Neuron (in vitro differentiated cells): ENCODE measurements at regions not wholly inside any gene's neighbourhood (a gene's known extent, or its start where the extent isn't known, plus 50 kb on each side); places are given as distances from the start of the nearest gene placed in this dataset.

Experiments
- H2AFZ ChIP-seq: one replicate; pipeline ENCODE4 v1.6.1; 2013; ENCODE audit warnings: low read depth, mild to moderate bottlenecking, inconsistent platforms, low read length, moderate library complexity
- H3K27me3 ChIP-seq: one replicate; pipeline ENCODE4 v1.6.1; 2013; ENCODE audit warnings: low read length; ENCODE audit not compliant: insufficient read depth
- H3K36me3 ChIP-seq: one replicate; pipeline ENCODE4 v1.6.1; 2013; ENCODE audit warnings: low read length; ENCODE audit not compliant: insufficient read depth
- H3K4me1 ChIP-seq: one replicate; pipeline ENCODE4 v1.6.1; 2013; ENCODE audit warnings: low read length; ENCODE audit not compliant: insufficient read depth
- H3K4me3 ChIP-seq: 2 replicates; pipeline ENCODE4 v1.5.1; 2013; ENCODE audit warnings: mild to moderate bottlenecking, low read length, moderate library complexity
- H3K9me3 ChIP-seq: one replicate; pipeline ENCODE4 v1.6.1; 2013; ENCODE audit warnings: low read length

DNA sequence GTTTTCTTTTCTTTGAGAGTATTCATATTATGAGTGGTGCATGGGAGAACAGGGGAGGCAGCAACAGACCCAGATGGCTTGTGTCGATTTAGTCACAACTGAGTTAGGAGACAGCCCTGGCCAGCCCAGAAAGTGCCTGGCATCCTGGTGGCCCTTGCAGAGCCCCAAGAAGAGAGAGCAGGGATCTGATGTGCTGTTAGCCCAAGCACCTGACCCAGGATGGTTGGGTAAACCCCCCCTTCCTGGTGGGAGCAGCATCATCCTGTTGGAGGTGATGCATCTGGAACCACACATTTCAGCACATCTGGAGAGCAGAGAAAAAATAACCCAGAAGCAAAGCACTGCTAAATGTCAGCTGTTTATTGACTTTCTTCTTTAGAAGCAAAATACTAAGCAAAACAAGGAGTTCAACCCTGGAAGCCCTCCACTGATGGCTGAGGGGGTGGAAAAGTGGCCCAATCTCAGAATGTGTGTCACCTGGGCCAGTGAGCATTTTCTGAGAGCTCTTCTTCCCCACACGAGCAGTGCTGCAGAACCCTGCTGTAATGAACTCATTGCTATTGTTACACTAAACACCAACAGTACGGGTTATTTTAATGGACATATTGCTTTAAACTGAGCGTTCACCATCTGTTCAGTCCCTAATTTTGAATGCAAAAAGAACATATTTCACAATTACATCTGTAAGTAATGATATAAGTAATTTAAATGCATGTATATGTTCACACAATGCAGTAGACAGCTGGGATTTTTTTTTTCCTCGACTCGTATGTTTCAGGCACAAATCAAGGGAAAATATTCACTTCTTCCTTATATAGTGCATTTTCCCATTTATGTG is 100.6 kb upstream of the SMIM21 start:
- H3K36me3 ChIP-seq: no peaks in the 10 kb centered on the region

DNA sequence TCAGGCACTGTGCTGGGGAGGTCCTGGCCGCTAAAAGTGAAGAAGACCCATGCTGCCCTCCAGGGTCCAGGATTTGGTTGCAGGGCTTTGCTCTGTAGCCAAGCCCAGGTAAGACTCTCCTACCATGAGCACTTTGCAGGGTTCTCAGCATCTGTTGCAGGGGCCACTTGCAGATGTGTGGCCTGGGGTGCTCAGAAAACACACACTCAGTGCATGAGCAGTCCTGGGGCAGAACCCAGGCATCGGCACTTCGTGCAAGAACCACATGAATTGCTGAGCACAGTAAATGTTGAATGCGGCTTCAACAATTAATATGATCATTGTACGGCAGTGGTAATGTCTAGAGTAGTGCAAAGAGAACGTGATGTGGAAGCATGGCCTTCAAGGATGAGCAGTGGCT is 98.5 kb upstream of the SMIM21 start:
- H3K27me3 ChIP-seq: no peaks in the 10 kb centered on the region
- no peaks in the 10 kb centered on the region for H3K4me1 ChIP-seq
- H3K4me3 ChIP-seq: no peak overlapping the region
- no peak overlapping the region for H2AFZ ChIP-seq
- no peaks in the 10 kb centered on the region for H3K9me3 ChIP-seq
- no peaks in the 10 kb centered on the region for H3K36me3 ChIP-seq

More for the DNA sequence above, 100.6 kb upstream of the SMIM21 start:
- Histone ChIP-seq H3K4me1 (no peaks in the 10 kb centered on the region), H3K27me3 (no peaks in the 10 kb centered on the region), H2AFZ (no peak overlapping the region), H3K4me3 (no peak overlapping the region), H3K9me3 (no peaks in the 10 kb centered on the region)

DNA sequence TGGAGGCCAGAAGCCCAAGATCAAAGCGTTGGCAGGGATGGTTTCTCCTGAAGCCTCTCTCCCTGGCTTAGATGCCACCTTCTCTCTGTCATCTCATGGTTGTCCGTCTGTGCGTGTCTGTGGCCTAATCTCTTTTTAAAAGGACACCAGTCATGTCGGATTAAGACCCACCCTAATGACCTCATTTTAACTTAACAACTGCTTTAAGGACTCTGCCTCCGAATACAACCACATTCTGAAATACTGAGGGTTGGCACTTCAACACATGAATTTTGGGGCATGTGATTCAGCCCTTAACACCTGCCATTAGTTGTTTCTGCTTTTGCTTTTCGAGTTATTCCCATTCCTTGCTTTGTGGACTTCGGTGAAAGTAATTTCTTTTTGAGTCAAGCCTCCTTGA is 97.8 kb upstream of the SMIM21 start:
- Histone ChIP-seq H3K36me3 (no peaks in the 10 kb centered on the region), H3K27me3 (no peaks in the 10 kb centered on the region), H2AFZ (no peak overlapping the region), H3K4me1 (no peaks in the 10 kb centered on the region), H3K4me3 (no peak overlapping the region), H3K9me3 (no peaks in the 10 kb centered on the region)

DNA sequence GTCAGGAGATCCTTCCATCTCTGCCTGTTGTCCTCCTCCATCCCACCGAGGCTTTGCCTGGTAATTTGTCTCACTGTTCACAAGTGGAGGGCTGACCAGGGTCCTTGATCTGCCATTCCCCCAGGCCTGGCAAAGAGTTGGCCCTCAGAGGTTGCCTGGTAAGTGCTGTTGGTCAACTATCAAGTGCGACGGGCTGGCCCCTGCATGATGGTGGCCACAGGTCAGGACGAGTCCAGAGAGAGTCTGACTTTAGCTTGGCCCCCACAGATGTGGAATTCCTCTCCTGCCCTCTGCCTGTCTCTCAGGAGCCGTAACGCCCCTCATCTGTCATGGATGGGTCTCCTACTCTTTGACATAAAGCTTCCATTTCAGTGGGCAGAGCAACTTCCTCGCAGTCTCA is 97.3 kb upstream of the SMIM21 start:
- Histone ChIP-seq H3K4me3 (no peak overlapping the region), H3K9me3 (no peaks in the 10 kb centered on the region)

DNA sequence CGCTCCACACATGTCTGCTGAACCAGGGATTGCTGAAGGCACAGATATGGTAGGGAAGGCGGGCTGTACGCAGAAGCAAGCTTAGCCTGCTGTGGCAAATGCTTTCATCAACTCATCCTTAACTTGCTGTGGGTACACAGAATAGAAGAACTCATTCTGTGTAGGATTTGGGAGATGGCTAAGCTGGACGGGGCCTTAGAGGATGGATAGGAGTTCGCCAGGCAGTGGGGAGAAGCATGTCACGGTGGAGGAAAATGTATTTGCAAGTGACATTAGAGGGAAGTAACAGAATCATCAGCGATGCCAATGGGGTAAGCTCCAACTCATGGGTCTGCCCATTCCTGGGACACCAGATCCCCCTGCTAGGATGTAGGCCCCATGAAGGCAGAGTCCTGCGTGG is 96.7 kb upstream of the SMIM21 start:
- H3K36me3 ChIP-seq: no peaks in the 10 kb centered on the region
- H3K4me3 ChIP-seq: no peak overlapping the region
- H3K9me3 ChIP-seq: no peaks in the 10 kb centered on the region
- H3K27me3 ChIP-seq: no peaks in the 10 kb centered on the region
- no peak overlapping the region for H2AFZ ChIP-seq
- H3K4me1 ChIP-seq: no peaks in the 10 kb centered on the region

More for the DNA sequence above, 97.3 kb upstream of the SMIM21 start:
- no peaks in the 10 kb centered on the region for H3K4me1 ChIP-seq
- H2AFZ ChIP-seq: no peak overlapping the region
- no peaks in the 10 kb centered on the region for H3K27me3 ChIP-seq
- H3K36me3 ChIP-seq: no peaks in the 10 kb centered on the region

DNA sequence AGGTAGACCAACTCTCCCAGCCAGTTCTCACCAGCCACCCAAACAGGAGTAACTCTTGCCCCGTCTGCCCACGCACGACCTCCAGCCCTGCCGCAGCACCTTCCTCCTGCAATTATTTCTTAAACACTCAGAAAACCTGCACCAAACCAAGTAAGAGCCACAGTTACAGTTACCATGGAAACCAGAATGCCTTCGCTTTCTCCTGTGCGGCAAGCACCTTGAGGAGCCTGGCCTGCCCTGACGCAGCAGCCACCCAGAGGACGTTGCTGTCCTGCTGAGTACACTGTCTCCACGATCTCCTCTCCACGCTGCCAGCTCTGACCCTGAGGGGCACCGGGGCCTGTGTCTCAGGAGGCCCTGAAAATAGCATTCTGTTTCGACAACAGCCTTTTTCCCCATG is 94.3 kb upstream of the SMIM21 start:
- Histone ChIP-seq H3K36me3 (no peaks in the 10 kb centered on the region), H3K4me1 (no peaks in the 10 kb centered on the region), H2AFZ (no peak overlapping the region), H3K9me3 (no peaks in the 10 kb centered on the region), H3K27me3 (no peaks in the 10 kb centered on the region), H3K4me3 (no peak overlapping the region)

DNA sequence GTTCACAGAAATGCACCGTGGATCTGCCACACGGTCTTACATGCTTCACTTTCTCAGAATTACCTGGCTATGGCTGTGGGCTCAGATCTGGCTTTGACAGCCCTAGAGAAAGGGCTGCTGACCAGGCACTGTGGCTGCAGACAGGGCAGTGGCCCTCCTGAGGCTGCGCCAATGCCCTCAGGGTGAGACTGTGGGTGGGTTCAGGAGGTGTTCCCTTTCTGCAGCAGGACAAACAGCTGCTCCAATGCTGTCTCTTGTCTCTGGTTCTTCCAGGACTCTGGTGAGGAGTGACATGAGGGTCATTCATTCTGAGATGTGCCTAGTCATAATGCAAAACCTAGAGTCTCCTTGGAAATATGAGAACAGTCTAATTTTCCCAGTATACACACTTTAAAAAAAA is 90.5 kb upstream of the SMIM21 start:
- no peaks in the 10 kb centered on the region for H3K27me3 ChIP-seq
- no peak overlapping the region for H3K4me3 ChIP-seq
- no peaks in the 10 kb centered on the region for H3K9me3 ChIP-seq
- no peaks in the 10 kb centered on the region for H3K4me1 ChIP-seq
- H2AFZ ChIP-seq: no peak overlapping the region
- H3K36me3 ChIP-seq: no peaks in the 10 kb centered on the region

DNA sequence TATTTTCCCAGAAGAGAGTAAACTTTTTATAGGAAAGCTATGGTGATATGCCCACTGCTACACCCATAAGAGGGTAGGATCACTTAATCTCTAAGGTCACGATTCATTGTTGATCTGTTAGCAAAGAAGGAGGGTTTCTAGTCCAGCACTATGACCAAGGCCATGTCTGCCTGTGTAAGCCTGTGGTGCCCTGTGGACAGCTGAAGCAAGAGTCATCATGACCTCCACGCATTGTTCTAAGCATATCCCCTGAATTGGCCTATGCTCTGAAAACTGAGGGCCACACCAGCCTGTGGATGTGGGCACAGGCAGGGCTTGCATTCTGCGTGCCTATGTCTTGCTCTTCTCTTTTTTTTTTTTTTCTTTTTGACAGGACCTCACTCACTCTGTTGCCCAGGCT is 89.8 kb upstream of the SMIM21 start:
- no peak overlapping the region for H2AFZ ChIP-seq
- no peaks in the 10 kb centered on the region for H3K4me1 ChIP-seq
- no peaks in the 10 kb centered on the region for H3K36me3 ChIP-seq

DNA sequence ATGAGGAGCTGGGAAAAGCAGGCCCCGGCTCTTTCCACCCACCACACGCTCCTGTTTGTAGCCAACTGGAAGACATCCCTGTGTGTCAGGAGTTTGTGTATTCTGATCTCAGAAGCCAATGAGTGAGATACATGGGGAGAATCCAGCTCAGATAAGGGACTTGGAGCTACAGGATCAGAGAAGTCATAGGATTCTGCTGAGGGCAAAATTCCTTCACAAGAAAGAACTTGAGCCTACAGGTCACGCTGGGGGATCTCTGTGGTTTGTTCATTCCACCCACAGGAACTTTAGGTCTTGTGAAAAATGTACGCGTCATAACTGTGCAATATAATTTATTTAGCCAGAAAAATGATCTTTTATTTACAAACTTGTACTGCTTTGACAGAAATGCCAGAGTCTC is 80.1 kb upstream of the SMIM21 start:
- H3K27me3 ChIP-seq: no peaks in the 10 kb centered on the region
- H3K4me1 ChIP-seq: no peaks in the 10 kb centered on the region
- H3K36me3 ChIP-seq: no peaks in the 10 kb centered on the region
- no peak overlapping the region for H2AFZ ChIP-seq
- no peak overlapping the region for H3K4me3 ChIP-seq
- no peaks in the 10 kb centered on the region for H3K9me3 ChIP-seq

More for the DNA sequence above, 89.8 kb upstream of the SMIM21 start:
- no peak overlapping the region for H3K4me3 ChIP-seq
- no peaks in the 10 kb centered on the region for H3K9me3 ChIP-seq
- H3K27me3 ChIP-seq: no peaks in the 10 kb centered on the region

DNA sequence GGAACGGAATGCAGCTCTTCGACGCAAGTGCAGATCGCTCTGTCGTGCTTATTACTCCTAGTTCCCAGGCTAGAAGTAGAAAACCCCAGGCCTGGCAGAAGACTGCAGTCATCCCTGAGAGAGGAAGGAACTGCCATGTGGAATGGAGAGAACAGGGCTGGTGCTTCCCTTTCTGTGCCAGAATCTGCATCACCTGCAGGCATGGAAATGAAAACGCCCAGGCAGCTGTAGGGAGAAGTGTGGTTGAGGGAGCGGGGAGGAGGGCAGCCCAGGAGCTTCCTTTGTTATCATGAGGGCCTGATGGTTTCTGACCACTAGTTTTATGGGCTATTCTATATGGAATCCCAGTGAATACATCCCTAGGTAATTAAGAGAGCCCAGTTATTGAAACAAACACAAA is 79.4 kb upstream of the SMIM21 start:
- Histone ChIP-seq H3K4me1 (no peaks in the 10 kb centered on the region), H2AFZ (no peak overlapping the region), H3K4me3 (no peak overlapping the region), H3K27me3 (no peaks in the 10 kb centered on the region), H3K9me3 (no peaks in the 10 kb centered on the region), H3K36me3 (no peaks in the 10 kb centered on the region)

DNA sequence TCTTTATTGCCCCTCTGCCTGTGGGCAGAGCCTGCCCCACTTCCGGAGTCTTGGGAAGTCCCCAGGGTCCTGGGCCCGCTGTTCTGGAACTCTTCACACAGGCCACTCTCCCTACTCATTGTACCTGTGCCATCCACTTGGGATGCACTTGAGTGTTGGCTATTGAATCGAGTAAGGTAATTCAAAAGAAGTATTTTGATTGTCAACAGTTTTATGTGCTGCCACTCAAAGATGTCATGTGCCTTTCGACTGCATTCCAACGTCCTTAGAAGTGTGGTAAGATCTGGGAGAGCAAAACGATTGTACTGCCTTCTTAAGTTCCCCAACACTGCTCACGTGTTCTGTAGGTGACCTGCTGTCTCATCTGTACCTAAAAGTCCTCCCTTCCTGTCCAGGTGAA is 77.0 kb upstream of the SMIM21 start:
- Histone ChIP-seq H3K4me3 (no peak overlapping the region), H3K9me3 (no peaks in the 10 kb centered on the region), H3K4me1 (no peaks in the 10 kb centered on the region), H3K27me3 (no peaks in the 10 kb centered on the region), H3K36me3 (no peaks in the 10 kb centered on the region), H2AFZ (no peak overlapping the region)

DNA sequence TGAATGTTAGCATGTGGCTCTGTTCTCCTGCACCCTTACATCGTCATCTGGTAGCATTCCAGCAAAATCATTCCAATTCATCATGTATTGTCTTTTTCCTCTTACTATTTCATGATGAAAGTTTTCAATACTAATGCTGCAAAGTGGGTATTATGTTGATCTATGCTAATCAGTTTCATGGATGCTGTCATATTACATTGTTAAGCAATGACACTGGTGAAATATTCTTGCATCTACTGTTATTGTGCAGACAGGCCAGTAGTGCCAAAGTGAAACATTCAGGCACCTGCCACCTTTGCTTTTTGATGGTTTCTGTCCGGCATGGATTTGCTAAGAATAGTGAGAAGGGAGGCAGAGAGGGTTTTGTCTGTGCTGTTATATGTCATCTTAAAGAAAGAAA is 76.1 kb upstream of the SMIM21 start:
- no peaks in the 10 kb centered on the region for H3K4me1 ChIP-seq
- no peaks in the 10 kb centered on the region for H3K36me3 ChIP-seq
- H2AFZ ChIP-seq: no peak overlapping the region
- H3K27me3 ChIP-seq: no peaks in the 10 kb centered on the region
- H3K9me3 ChIP-seq: no peaks in the 10 kb centered on the region
- H3K4me3 ChIP-seq: no peak overlapping the region

DNA sequence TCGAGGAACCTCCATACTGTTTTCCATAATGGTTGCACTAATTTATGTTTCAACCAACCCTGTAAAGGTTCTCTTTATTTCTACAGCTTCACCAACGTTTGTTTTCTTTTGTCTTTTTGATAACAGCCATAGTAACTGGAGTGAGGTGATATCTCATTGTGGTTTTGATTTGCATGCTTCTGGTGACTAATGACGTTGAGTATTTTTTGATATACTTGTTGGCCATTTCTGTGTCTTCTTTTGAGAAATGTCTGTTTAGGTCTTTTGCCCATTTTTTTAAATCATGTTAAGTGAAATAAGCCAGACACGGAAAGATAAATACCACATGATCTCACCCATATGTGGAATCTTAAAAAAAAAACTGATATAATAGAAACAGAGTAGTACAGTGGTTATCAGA is 74.8 kb upstream of the SMIM21 start:
- Histone ChIP-seq H3K27me3 (no peaks in the 10 kb centered on the region), H3K4me1 (no peaks in the 10 kb centered on the region), H3K4me3 (no peak overlapping the region), H3K9me3 (no peaks in the 10 kb centered on the region), H2AFZ (no peak overlapping the region), H3K36me3 (no peaks in the 10 kb centered on the region)

DNA sequence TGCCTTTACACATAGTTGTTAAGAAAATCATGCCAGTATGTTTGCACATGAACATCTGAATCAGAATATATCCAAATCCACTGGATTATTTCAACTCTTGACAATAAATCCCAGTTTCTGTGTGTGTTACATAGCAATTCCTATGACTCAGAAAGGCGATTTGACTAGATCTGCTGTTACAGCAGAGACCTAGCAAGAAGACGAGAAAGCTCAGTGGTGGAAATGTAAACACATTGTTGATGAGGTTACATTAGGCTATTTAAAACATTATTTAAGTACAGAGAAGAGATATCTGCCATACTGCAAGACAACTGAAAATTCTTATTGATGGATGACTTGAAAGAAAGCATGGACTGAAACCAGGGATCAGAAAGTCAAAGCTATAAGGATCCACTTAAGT is 73.0 kb upstream of the SMIM21 start:
- no peak overlapping the region for H2AFZ ChIP-seq
- no peaks in the 10 kb centered on the region for H3K9me3 ChIP-seq
- no peak overlapping the region for H3K4me3 ChIP-seq
- H3K4me1 ChIP-seq: no peaks in the 10 kb centered on the region
- no peaks in the 10 kb centered on the region for H3K36me3 ChIP-seq
- H3K27me3 ChIP-seq: no peaks in the 10 kb centered on the region
